Vagina (tissue), 2 donors: ENCODE measurements at regions not wholly inside any gene's neighbourhood (a gene's known extent, or its start where the extent isn't known, plus 50 kb on each side); places are given as distances from the start of the nearest gene placed in this dataset.

Experiments
- POLR2A ChIP-seq, 2 donors: fragments of 450-650 bp; IDR thresholded peaks; one replicate each; pipeline ENCODE4 v1.6.1; 2017; ENCODE audit warnings: antibody characterized with exemption in 2 of 2, mild to moderate bottlenecking in 2 of 2, moderate library complexity in 2 of 2
- POLR2AphosphoS5 ChIP-seq, 2 donors: sonication (generic); formaldehyde crosslinking; IDR thresholded peaks; one replicate each; pipeline ENCODE4 v1.9.0; 2017; ENCODE audit warnings: antibody characterized with exemption in 2 of 2, mild to moderate bottlenecking in 2 of 2, low read depth in 1 of 2; ENCODE audit not compliant: insufficient read depth in 1 of 2
- TF ChIP-seq, protein P1 (sequence below), 3 experiments: fragments of 450-650 bp in 2 of 3; fragments of 200-600 bp in 1 of 3; sonication (generic) in 1 of 3; IDR thresholded peaks; one replicate each; pipeline ENCODE4 v1.5.1; 2017 to 2019; ENCODE audit warnings: antibody characterized with exemption in 3 of 3, mild to moderate bottlenecking in 2 of 3, moderate library complexity in 2 of 3

DNA sequence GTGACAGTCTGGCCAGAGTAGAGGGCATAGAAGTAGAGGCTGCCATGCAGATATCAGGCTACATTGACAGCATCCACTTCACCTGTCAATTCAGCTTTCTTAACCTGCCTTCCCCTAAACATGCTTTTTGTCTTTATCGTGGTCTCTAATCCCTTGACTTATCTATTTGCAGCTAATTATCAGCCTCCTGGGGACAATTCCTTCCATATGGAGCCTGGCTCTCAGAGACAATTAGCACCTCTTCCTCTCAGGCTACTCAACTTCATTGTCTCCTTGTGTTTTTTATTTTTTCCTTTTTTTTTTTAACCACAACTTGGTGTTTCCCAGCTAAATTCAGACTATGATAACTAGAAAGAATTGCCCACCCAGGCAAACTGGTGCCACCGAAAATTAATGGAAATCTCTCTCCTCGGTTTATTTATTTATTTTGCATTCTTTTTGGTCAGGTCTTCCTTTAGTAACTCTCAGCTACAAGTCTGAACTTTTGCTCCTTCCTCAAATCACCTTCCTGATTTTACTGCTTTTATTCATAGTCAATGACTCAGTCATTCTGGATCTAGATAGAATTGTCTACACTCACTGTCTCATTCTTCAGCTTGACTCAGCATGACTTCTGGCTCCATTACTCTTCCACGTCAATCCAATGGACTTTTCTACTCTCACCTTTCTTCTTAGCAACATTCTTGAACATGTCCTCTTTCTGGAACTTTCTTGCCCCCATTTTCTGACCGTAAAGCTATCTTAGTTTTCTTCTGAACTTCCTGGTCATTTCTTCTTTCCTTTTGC, 63.0 kb upstream of the BASP1 start:
- TF ChIP-seq, protein P1, sequence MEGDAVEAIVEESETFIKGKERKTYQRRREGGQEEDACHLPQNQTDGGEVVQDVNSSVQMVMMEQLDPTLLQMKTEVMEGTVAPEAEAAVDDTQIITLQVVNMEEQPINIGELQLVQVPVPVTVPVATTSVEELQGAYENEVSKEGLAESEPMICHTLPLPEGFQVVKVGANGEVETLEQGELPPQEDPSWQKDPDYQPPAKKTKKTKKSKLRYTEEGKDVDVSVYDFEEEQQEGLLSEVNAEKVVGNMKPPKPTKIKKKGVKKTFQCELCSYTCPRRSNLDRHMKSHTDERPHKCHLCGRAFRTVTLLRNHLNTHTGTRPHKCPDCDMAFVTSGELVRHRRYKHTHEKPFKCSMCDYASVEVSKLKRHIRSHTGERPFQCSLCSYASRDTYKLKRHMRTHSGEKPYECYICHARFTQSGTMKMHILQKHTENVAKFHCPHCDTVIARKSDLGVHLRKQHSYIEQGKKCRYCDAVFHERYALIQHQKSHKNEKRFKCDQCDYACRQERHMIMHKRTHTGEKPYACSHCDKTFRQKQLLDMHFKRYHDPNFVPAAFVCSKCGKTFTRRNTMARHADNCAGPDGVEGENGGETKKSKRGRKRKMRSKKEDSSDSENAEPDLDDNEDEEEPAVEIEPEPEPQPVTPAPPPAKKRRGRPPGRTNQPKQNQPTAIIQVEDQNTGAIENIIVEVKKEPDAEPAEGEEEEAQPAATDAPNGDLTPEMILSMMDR (IDR thresholded peaks at IDR 0.05), result no peak
- no peak for TF ChIP-seq POLR2A (IDR thresholded peaks at IDR 0.05)
- peak in 1 of 2 donors; percentile 57 for TF ChIP-seq POLR2AphosphoS5 (IDR thresholded peaks at IDR 0.05; ENCODE audit: insufficient read depth in 1 of 2, low read depth in 1 of 2)
